ACC112 (cell line): ENCODE measurements at regions not wholly inside any gene's neighbourhood (a gene's known extent, or its start where the extent isn't known, plus 50 kb on each side); places are given as distances from the start of the nearest gene placed in this dataset.
A peak's percentile ranks its signal among the peaks of the same experiment; 100 is the strongest.

Experiments
- H2AFZ ChIP-seq: fragments of 200-600 bp; sonication (generic); one replicate; pipeline ENCODE4 v1.6.0; 2017; ENCODE audit warnings: antibody characterized with exemption, low read length; ENCODE audit not compliant: unreplicated experiment
- H3K27ac ChIP-seq: fragments of 200-600 bp; sonication (generic); 2 replicates; pipeline ENCODE4 v1.5.1; 2014; ENCODE audit warnings: low read depth, mild to moderate bottlenecking, antibody characterized with exemption, low read length, moderate library complexity
- H3K27me3 ChIP-seq: fragments of 200-600 bp; sonication (generic); 2 replicates; pipeline ENCODE4 v1.6.1; 2014; ENCODE audit warnings: mild to moderate bottlenecking, antibody characterized with exemption, low read length, moderate library complexity, mixed read lengths; ENCODE audit not compliant: insufficient read depth
- H3K36me3 ChIP-seq: fragments of 200-600 bp; sonication (generic); 2 replicates; pipeline ENCODE4 v1.6.1; 2016; ENCODE audit warnings: mild to moderate bottlenecking, antibody characterized with exemption, low read length, moderate library complexity, mixed read lengths; ENCODE audit not compliant: insufficient read depth
- H3K4me1 ChIP-seq: fragments of 200-600 bp; sonication (generic); one replicate; pipeline ENCODE4 v1.6.1; 2016; ENCODE audit warnings: low read length, mixed read lengths; ENCODE audit not compliant: insufficient read depth, unreplicated experiment, control insufficient read depth
- H3K4me3 ChIP-seq: fragments of 200-600 bp; sonication (generic); 2 replicates; pipeline ENCODE4 v1.5.1; 2014; ENCODE audit warnings: mild to moderate bottlenecking, low read depth, low read length
- H3K79me2 ChIP-seq: fragments of 200-600 bp; sonication (generic); one replicate; pipeline ENCODE4 v1.6.0; 2016; ENCODE audit warnings: low read length; ENCODE audit not compliant: control insufficient read depth, unreplicated experiment, insufficient read depth

DNA sequence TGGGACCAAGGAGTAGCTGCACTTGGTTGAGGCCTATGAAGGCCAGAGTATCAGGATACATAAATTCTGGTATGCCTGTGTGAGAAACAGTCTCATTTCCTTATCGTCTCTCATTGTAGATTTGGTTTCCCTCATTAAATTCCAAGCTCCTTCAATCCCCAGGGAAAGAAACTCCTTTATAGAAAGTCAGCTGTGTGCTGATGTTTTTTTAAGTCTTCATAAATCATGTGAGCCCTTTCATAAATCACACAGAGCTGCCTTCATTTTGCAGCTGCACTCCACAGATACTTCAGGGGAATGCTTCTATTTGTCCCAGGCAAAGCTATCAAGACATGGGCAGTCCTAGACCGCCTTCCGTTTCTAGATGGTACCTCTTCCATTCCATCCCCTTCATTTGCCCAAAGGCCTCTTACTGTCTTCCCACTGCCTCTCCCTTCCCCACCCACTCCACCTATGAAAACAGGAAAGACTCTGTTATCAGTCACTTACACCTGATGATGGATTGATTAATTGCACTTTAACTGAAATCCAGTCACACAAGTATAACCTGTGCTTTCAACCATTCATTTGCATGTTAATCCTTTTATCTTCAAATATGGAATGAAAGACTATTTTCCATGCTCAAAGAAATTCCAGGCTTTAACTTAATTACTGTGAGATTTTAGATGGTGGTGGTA lies 290.2 kb downstream of the C7orf25 start:
- no peaks in the 10 kb centered on the region for H3K27me3 ChIP-seq
- no peaks in the 10 kb centered on the region for H3K4me1 ChIP-seq
- H2AFZ ChIP-seq: no peak overlapping the region

DNA sequence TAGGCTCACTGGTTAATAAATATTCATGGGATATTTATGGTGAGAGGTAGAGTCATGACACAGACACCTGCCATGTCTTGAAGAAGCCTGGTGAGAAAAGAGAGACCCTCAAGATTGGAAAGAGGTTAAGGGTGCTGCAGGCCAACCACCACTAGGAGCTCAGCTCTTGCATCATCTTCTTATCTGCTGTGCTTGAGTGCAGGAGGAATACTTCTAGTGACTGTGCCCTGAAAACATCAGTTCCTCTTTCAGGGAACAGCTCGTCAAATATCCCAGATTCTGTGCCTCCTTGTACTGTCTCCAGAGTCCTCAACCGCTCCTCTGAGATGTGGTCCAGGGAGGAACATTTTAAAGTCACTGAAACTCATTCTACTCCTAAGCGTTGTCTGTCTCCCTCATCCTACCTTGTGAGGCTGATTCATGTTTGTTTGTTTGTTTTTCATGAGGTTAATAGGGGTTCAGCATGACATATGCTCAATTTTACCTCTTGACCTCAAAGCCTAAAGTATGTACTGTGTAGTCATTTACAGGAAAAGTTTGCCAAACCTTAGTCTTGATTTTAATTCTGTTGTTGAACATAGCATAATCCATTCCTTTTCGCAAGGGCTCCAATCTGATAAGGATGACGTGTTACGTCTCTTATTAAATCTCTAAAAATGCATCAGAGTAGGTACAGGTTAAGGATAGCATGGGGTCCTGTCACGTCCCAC lies 293.1 kb downstream of the C7orf25 start:
- Histone ChIP-seq H3K4me1 (no peaks in the 10 kb centered on the region), H3K4me3 (no peak overlapping the region), H2AFZ (no peak overlapping the region), H3K27ac (no peak overlapping the region), H3K79me2 (no peaks in the 10 kb centered on the region), H3K36me3 (no peaks in the 10 kb centered on the region), H3K27me3 (no peaks in the 10 kb centered on the region)

More for the DNA sequence above, 290.2 kb downstream of the C7orf25 start:
- no peak overlapping the region for H3K27ac ChIP-seq
- no peaks in the 10 kb centered on the region for H3K79me2 ChIP-seq
- H3K36me3 ChIP-seq: no peaks in the 10 kb centered on the region
- no peak overlapping the region for H3K4me3 ChIP-seq

DNA sequence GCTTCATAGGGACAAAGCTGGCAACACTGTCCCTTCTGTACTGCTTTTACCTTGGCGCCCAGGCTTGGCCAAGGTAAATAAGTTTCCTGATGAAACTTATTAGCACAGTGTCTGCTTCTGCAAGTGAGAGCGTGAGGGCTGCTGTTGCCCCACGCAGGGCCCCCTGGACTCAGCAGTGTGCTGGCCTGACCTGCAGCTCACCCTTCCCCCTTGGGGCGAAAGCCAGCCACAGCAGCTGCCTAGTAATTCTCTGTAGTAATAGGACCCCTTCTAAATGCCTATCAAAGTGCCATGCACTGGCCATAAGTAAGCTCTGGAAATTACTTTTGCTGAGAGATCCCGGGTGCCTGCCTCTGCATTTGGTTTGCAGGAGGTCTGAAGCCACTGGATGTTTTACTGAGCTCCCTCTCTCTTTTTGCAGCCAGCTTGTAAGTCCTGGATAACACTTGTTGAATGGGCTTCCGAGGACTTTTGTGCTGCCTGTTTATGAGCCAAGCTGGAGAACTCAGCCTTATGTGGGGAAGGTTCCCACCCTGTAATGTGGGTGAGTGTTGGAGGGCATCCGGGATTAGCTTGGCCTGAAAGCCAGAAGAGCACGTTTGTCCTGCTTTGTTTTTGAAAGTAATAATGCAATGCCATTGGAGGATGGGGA lies 293.9 kb downstream of the C7orf25 start:
- Histone ChIP-seq H3K27ac (no peak overlapping the region), H3K4me1 (no peaks in the 10 kb centered on the region), H3K4me3 (no peak overlapping the region), H3K79me2 (no peaks in the 10 kb centered on the region), H2AFZ (no peak overlapping the region), H3K27me3 (no peaks in the 10 kb centered on the region), H3K36me3 (no peaks in the 10 kb centered on the region)

DNA sequence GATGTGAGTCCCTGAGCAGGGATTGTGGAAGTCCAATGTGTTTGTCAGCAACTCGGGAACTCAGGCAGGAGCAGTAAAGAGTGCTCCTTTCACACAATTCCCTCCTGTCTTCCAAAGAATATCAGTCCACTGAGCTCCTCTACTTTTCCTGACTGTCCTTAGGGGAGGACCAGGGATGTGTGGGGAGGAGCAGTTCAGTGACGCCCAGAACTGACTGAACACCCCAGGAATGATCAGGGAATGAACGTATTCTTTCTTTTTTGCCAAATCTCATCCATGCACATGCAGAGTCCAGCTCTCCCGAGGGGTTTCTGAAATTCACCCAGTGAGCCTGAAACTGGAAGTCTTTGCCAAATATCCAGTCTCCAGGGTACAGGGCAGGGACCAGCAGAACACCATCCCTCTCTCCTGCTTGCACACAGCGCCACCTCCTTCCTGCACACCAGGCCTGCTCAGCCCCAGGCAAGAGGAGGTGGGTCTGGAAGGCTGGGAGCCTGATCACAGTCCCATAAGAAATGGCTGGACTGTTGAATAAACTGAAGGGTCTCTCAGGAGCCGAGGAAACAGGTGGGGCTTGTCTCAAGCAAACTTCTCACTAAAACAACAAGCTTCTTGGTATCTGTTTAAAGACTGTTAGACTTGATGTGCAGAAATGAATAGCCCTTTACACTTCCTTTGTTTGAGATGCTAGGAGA lies 294.7 kb downstream of the C7orf25 start:
- Histone ChIP-seq H3K79me2 (no peaks in the 10 kb centered on the region), H3K36me3 (no peaks in the 10 kb centered on the region), H3K27me3 (no peaks in the 10 kb centered on the region), H3K4me3 (no peak overlapping the region), H2AFZ (no peak overlapping the region), H3K4me1 (peaks cover under 1% of the 10 kb centered on the region), H3K27ac (no peak overlapping the region)

DNA sequence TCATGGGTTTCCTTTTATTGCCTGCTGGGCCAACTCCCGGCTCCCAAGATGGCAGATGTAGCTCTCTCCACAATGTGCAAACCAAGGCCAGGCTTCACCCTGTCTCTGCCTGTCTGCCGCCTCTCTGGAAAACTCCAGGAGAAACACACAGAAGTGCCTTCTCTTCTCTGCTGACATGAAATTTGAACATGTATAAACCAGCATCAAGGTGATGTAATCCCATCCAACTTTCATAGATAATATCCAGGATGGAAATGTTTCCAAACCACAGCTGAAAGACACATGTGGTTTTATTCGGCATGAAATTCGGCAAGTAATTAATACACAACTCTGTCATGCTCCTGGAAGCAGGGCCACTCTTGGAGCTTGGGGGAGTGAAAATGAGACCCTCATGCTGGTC lies 297.2 kb downstream of the C7orf25 start:
- no peak overlapping the region for H2AFZ ChIP-seq
- H3K27me3 ChIP-seq: no peaks in the 10 kb centered on the region
- peaks cover 11% of the 10 kb centered on the region for H3K4me1 ChIP-seq
- no peak overlapping the region for H3K4me3 ChIP-seq
- H3K79me2 ChIP-seq: no peaks in the 10 kb centered on the region
- H3K27ac ChIP-seq: no peak overlapping the region
- H3K36me3 ChIP-seq: no peaks in the 10 kb centered on the region

DNA sequence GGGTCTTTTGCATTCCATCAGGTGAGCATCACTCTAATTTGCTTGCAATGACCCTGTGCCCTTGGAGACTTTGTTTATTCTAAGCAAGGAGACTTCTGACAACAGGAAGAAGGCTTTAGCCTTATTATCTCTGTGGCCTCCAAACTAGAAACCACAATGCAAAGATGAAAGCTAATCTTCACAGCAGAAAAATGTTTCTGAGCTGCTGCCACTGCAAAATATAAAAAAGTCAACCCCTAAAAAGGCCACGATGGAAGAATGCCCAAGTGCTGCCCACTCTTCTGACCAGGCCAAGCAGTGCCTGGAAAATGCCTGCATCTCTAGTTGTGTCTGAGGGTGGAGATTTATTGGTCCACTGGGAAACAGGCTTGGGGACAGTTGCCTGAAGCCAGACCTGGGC lies 299.9 kb downstream of the C7orf25 start:
- Histone ChIP-seq H3K27ac (no peak overlapping the region), H3K4me3 (no peak overlapping the region), H3K27me3 (no peaks in the 10 kb centered on the region), H3K36me3 (no peaks in the 10 kb centered on the region), H3K79me2 (no peaks in the 10 kb centered on the region), H2AFZ (peak overlapping the region; percentile 7), H3K4me1 (peaks cover 13% of the 10 kb centered on the region)

DNA sequence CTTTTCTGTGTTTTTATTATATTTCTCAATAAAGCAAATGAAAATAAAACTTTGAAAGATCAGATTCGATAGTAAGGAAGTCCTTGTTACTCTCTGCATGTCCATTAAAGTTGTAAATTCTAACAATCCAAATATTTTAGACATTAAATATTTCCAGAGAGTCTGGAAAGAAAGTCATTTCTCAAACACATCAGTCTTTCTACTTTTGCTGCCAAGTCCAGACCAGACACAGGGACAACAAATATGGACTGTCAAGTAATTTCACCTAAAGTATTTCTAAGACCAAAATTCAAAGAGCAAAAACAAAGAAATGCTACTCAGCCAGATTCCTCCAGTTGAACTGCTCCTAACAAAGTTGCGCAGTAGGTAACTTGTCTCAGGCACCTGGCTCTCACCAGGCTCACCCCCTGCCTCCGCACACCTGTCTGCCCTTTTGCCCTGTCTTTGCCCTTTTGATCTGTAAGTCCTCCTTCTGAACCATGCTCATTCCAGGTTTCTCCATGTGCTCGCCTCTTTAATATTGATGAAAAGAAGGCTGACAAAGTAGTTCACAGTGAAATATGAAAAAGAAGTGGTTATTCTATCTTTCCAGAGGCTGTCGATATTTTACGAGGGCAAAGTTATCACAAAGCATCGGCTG lies 300.5 kb downstream of the C7orf25 start:
- Histone ChIP-seq H3K27me3 (no peaks in the 10 kb centered on the region), H3K36me3 (no peaks in the 10 kb centered on the region), H3K79me2 (no peaks in the 10 kb centered on the region), H3K4me1 (peaks cover 19% of the 10 kb centered on the region), H3K4me3 (no peak overlapping the region), H3K27ac (no peak overlapping the region), H2AFZ (no peak overlapping the region)

DNA sequence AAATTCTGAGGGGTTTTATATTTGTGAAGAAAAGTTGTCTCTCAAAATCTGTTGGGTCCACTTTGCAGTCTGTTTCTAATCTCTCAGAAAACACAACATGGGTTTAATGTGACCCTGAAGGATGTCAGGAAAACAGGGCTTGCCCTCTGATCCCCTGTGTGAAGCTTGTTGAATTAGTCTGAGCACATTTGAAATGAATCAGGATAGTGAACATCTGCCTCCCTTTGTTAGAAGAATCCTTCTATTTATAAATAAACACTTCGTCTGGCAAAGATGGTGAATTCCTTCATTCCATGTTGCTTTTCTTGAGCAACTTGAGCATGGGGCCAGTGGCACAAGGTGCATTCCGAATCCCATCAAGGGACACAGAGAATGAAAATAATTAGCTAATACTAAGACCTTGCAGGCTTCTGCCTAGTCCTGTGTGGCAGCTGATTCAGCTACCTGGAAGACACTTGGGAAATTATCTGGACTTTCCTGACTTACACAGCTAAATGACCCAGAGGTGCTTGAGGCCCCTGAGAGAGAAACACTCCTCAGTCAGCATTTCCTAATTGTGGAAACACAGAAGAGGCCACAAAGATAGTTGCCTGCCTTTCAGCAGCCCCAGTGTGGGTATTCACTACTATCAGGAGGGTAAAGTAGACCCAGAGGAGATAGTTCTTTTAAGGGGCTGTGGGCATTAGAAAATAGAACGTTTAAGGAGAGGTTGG lies 305.5 kb downstream of the C7orf25 start:
- H3K4me3 ChIP-seq: peak overlapping the region; percentile 31; the same call in 1 of the 2 replicates
- peak overlapping the region; percentile 26 for H2AFZ ChIP-seq
- H3K4me1 ChIP-seq: peaks cover 41% of the 10 kb centered on the region
- H3K27ac ChIP-seq: peak overlapping the region; percentile 81
- H3K79me2 ChIP-seq: no peaks in the 10 kb centered on the region
- H3K36me3 ChIP-seq: no peaks in the 10 kb centered on the region
- H3K27me3 ChIP-seq: no peaks in the 10 kb centered on the region

DNA sequence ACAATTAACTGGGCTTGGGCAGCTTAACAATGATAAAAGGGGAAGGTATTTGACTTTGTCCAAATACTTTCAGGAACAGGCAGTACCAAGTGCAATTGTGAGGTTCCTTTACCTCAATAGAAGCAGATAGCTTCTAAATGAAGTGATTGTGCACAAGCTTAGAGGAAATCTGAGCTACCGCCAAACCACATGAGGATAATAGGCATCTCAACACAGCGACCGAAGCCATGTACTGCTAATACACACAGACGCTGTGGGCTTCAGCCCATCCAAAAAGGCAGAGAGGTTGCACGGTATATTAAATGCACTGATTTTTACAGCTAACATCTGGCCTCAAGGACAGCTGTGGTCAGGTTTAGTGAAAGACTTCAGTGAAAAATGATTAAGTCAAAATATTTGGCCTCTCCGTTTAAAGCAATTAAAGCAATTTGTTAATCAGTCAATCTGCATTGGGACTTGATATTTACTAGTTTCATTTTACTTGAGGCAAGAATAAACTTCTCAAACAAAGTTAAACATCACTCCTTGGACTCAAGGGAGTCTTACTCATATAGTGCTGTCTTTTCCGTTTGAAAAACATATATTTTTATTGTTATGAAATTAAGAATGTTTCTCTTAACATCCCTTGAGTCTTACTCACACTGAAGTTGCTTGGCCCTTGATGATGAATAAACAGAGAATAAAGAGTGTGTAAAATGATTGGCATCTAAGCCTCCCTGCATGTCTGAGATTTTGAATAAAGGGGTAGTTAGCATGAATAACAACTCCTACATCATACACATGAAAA lies 306.3 kb downstream of the C7orf25 start:
- peaks cover 39% of the 10 kb centered on the region for H3K4me1 ChIP-seq

More for the DNA sequence above, 306.3 kb downstream of the C7orf25 start:
- Histone ChIP-seq H2AFZ (peak overlapping the region; percentile 52), H3K27me3 (no peaks in the 10 kb centered on the region), H3K4me3 (peak overlapping the region; percentile 72), H3K36me3 (no peaks in the 10 kb centered on the region), H3K79me2 (no peaks in the 10 kb centered on the region), H3K27ac (peak overlapping the region; percentile 81)
